Mesothelial cell of epicardium (in vitro differentiated cells): ENCODE measurements at regions not wholly inside any gene's neighbourhood (a gene's known extent, or its start where the extent isn't known, plus 50 kb on each side); places are given as distances from the start of the nearest gene placed in this dataset.

Experiments used
- DNase-seq, 2 experiments: peaks; one replicate each; pipeline ENCODE4 v3.0.0; 2021; ENCODE audit warnings: low spot score in 2 of 2; ENCODE audit not compliant: unreplicated experiment in 2 of 2
- H3K27ac Mint-ChIP-seq: 2 replicates; pipeline ENCODE4 v1.8.0; 2021; ENCODE audit warnings: mixed read lengths
- H3K27me3 Mint-ChIP-seq: 2 replicates; pipeline ENCODE4 v1.8.0; 2021; ENCODE audit warnings: low read depth, mixed read lengths
- H3K36me3 Mint-ChIP-seq: 2 replicates; pipeline ENCODE4 v1.8.0; 2021; ENCODE audit warnings: mixed read lengths
- H3K4me1 Mint-ChIP-seq: 2 replicates; pipeline ENCODE4 v1.8.0; 2021; ENCODE audit warnings: mixed read lengths
- H3K4me3 Mint-ChIP-seq: 2 replicates; pipeline ENCODE4 v1.8.0; 2021; ENCODE audit warnings: mild to moderate bottlenecking, moderate library complexity, mixed read lengths
- H3K9me3 Mint-ChIP-seq: 2 replicates; pipeline ENCODE4 v1.8.0; 2021; ENCODE audit warnings: mixed read lengths
- CTCF ChIP-seq: fragments of 200-600 bp; sonication (generic); IDR thresholded peaks from one replicate; pipeline ENCODE4 v1.5.0; 2021; ENCODE audit warnings: antibody characterized with exemption; ENCODE audit not compliant: unreplicated experiment

- no peak overlapping the region for H3K27ac Mint-ChIP-seq
- no peak for TF ChIP-seq CTCF
- H3K4me3 Mint-ChIP-seq, result no peak overlapping the region
- DNase-seq, result no peak
- peaks cover 12% of the 10 kb centered on the region for H3K4me1 Mint-ChIP-seq
- H3K9me3 Mint-ChIP-seq, result no peaks in the 10 kb centered on the region
- H3K36me3 Mint-ChIP-seq, result no peaks in the 10 kb centered on the region
- H3K27me3 Mint-ChIP-seq, result peaks cover 9% of the 10 kb centered on the region
Observed at GRCh38 chr4:100063355-100063754, 113.3 kb upstream of the H2AZ1 start.

GRCh38 chr4:100062921-100063320, 112.8 kb upstream of the H2AZ1 start:
- H3K4me3 Mint-ChIP-seq, result no peak overlapping the region
- peaks cover 4% of the 10 kb centered on the region for H3K27me3 Mint-ChIP-seq
- H3K9me3 Mint-ChIP-seq, result no peaks in the 10 kb centered on the region
- no peak for TF ChIP-seq CTCF
- no peak for DNase-seq
- peaks cover 12% of the 10 kb centered on the region for H3K4me1 Mint-ChIP-seq
- no peaks in the 10 kb centered on the region for H3K36me3 Mint-ChIP-seq
- H3K27ac Mint-ChIP-seq, result no peak overlapping the region

GRCh38 chr4:100061835-100062234, 111.8 kb upstream of the H2AZ1 start:
- no peak for TF ChIP-seq CTCF
- Mint-ChIP-seq H3K27ac (peak overlapping the region; percentile 51), H3K4me1 (peaks cover 12% of the 10 kb centered on the region), H3K4me3 (no peak overlapping the region), H3K27me3 (no peaks in the 10 kb centered on the region), H3K9me3 (no peaks in the 10 kb centered on the region), H3K36me3 (no peaks in the 10 kb centered on the region)
- DNase-seq, result no peak

GRCh38 chr4:100060765-100061416, 110.8 kb upstream of the H2AZ1 start:
- H3K4me3 Mint-ChIP-seq, result no peak overlapping the region

GRCh38 chr4:100059467-100059866, 109.4 kb upstream of the H2AZ1 start:
- no peaks in the 10 kb centered on the region for H3K27me3 Mint-ChIP-seq
- H3K4me3 Mint-ChIP-seq, result no peak overlapping the region
- H3K36me3 Mint-ChIP-seq, result no peaks in the 10 kb centered on the region
- DNase-seq, result no peak
- no peaks in the 10 kb centered on the region for H3K9me3 Mint-ChIP-seq
- H3K4me1 Mint-ChIP-seq, result peaks cover 15% of the 10 kb centered on the region
- no peak for TF ChIP-seq CTCF
- H3K27ac Mint-ChIP-seq, result no peak overlapping the region

More at GRCh38 chr4:100060765-100061416, 110.8 kb upstream of the H2AZ1 start:
- Mint-ChIP-seq H3K36me3 (no peaks in the 10 kb centered on the region), H3K27ac (no peak overlapping the region), H3K27me3 (no peaks in the 10 kb centered on the region), H3K4me1 (peaks cover 12% of the 10 kb centered on the region), H3K9me3 (no peaks in the 10 kb centered on the region)
- TF ChIP-seq CTCF, result no peak
- DNase-seq, result no peak

GRCh38 chr4:100056701-100057100, 106.6 kb upstream of the H2AZ1 start:
- no peak for DNase-seq
- Mint-ChIP-seq H3K4me1 (peaks cover 2% of the 10 kb centered on the region), H3K4me3 (no peak overlapping the region), H3K27ac (no peak overlapping the region), H3K27me3 (no peaks in the 10 kb centered on the region), H3K36me3 (no peaks in the 10 kb centered on the region), H3K9me3 (no peaks in the 10 kb centered on the region)
- no peak for TF ChIP-seq CTCF
